HEK293 (cell line): ENCODE measurements at regions not wholly inside any gene's neighbourhood (a gene's known extent, or its start where the extent isn't known, plus 50 kb on each side); places are given as distances from the start of the nearest gene placed in this dataset.

Experiments used
- CTCF ChIA-PET: fragments of 350-600 bp; formaldehyde crosslinking; extraction: SDS; loops from one replicate; lab custom pipeline; 2021; ENCODE audit warnings: antibody characterized with exemption; lab: Yijun Ruan, JAX
- POLR2A ChIA-PET: fragments of 300-600 bp; formaldehyde crosslinking; extraction: SDS; loops from one replicate; lab custom pipeline; 2020; ENCODE audit warnings: antibody characterized with exemption, inconsistent platforms; lab: Yijun Ruan, JAX
- H3K27ac ChIP-seq: fragments of 200-500 bp; sonication (Bioruptor generic); 2 replicates; pipeline ENCODE4 v1.5.1; 2014; ENCODE audit warnings: low read depth, low read length, control low read depth, inconsistent platforms; ENCODE audit errors: extremely low read depth
- H3K36me3 ChIP-seq, 2 experiments: fragments of 200-500 bp in 1 of 2; sonication (Bioruptor generic) in 1 of 2; 1 replicate in 1 of 2; 2 replicates in 1 of 2; pipeline ENCODE4 v1.5.1; 2014 to 2017; ENCODE audit warnings: inconsistent platforms in 2 of 2, low read length in 2 of 2; ENCODE audit not compliant: control insufficient read depth in 2 of 2, insufficient read depth in 1 of 2
- H3K4me1 ChIP-seq: fragments of 200-500 bp; sonication (Bioruptor generic); 2 replicates; pipeline ENCODE4 v1.5.1; 2014; ENCODE audit warnings: mild to moderate bottlenecking, low read length, inconsistent platforms; ENCODE audit not compliant: control insufficient read depth, insufficient read depth
- H3K4me3 ChIP-seq: 2 replicates; pipeline ENCODE4 v1.5.1; 2011; ENCODE audit warnings: low read depth, mild to moderate bottlenecking, control low read depth, low read length, moderate library complexity
- H3K9me3 ChIP-seq: fragments of 200-500 bp; sonication (Bioruptor generic); 2 replicates; pipeline ENCODE4 v1.5.1; 2014; ENCODE audit warnings: low read depth, low read length, inconsistent platforms; ENCODE audit not compliant: control insufficient read depth, insufficient read depth
- FEZF1 ChIP-seq: fragments of 450-650 bp; formaldehyde crosslinking; IDR thresholded peaks from 2 replicates; pipeline ENCODE4 v1.5.1; 2016; ENCODE audit warnings: missing biosample characterization, missing genetic modification characterization
- HOXC10 ChIP-seq: sonication (generic); formaldehyde crosslinking; IDR thresholded peaks from 2 replicates; pipeline ENCODE4 v1.8.1; 2023; ENCODE audit warnings: mild to moderate bottlenecking, missing genetic modification reagents
- KLF1 ChIP-seq: fragments of 450-650 bp; formaldehyde crosslinking; IDR thresholded peaks from 2 replicates; pipeline ENCODE4 v1.5.1; 2016; ENCODE audit warnings: missing biosample characterization, missing genetic modification characterization
- KLF16 ChIP-seq: fragments of 450-650 bp; formaldehyde crosslinking; IDR thresholded peaks from 2 replicates; pipeline ENCODE4 v1.5.1; 2017; ENCODE audit warnings: missing biosample characterization, missing genetic modification characterization
- SETDB1 ChIP-seq: IDR thresholded peaks from one replicate; pipeline ENCODE4 v1.6.1; 2017; ENCODE audit warnings: mild to moderate bottlenecking, low read length, moderate library complexity, mixed read lengths; ENCODE audit not compliant: insufficient read length
- ZNF133 ChIP-seq: fragments of 450-650 bp; formaldehyde crosslinking; IDR thresholded peaks from 2 replicates; pipeline ENCODE4 v1.5.1; 2016; ENCODE audit warnings: missing biosample characterization, missing genetic modification characterization
- ZNF48 ChIP-seq: fragments of 450-650 bp; formaldehyde crosslinking; IDR thresholded peaks from 2 replicates; pipeline ENCODE4 v1.5.1; 2016; ENCODE audit warnings: missing biosample characterization, missing genetic modification characterization
- ZNF501 ChIP-seq: fragments of 450-650 bp; formaldehyde crosslinking; IDR thresholded peaks from 2 replicates; pipeline ENCODE4 v1.5.1; 2016; ENCODE audit warnings: missing biosample characterization, missing genetic modification characterization
- ZNF610 ChIP-seq: fragments of 450-650 bp; formaldehyde crosslinking; IDR thresholded peaks from 2 replicates; pipeline ENCODE4 v1.5.1; 2016; ENCODE audit warnings: missing biosample characterization, missing genetic modification characterization, borderline replicate concordance
- ZNF670 ChIP-seq: fragments of 450-650 bp; formaldehyde crosslinking; IDR thresholded peaks from 2 replicates; pipeline ENCODE4 v1.5.1; 2016; ENCODE audit warnings: missing biosample characterization, missing genetic modification characterization, low read depth
- TF ChIP-seq, protein P1 (sequence below): fragments of 450-650 bp; formaldehyde crosslinking; IDR thresholded peaks from 2 replicates; pipeline ENCODE4 v1.5.1; 2017; ENCODE audit warnings: missing biosample characterization, missing genetic modification characterization
- TF ChIP-seq, protein P2 (sequence below): fragments of 450-650 bp; formaldehyde crosslinking; conservative IDR thresholded peaks from 2 replicates; pipeline ENCODE4 v1.5.1; 2016; ENCODE audit warnings: low read depth, missing biosample characterization, missing genetic modification characterization
- TF ChIP-seq, protein P3 (sequence below): fragments of 450-650 bp; formaldehyde crosslinking; IDR thresholded peaks from 2 replicates; pipeline ENCODE4 v1.5.1; 2016; ENCODE audit warnings: missing biosample characterization, missing genetic modification characterization, borderline replicate concordance
- TF ChIP-seq, protein P4 (sequence below): fragments of 450-650 bp; formaldehyde crosslinking; IDR thresholded peaks from 2 replicates; pipeline ENCODE4 v1.5.1; 2016; ENCODE audit warnings: missing biosample characterization, missing genetic modification characterization, low read depth
- TF ChIP-seq, protein P5 (sequence below): sonication (generic); formaldehyde crosslinking; IDR thresholded peaks from 2 replicates; pipeline ENCODE4 v1.8.1; 2022; ENCODE audit warnings: mild to moderate bottlenecking, moderate library complexity, missing genetic modification reagents
- TF ChIP-seq, protein P6 (sequence below): fragments of 450-650 bp; formaldehyde crosslinking; IDR thresholded peaks from 2 replicates; pipeline ENCODE4 v1.5.1; 2016; ENCODE audit warnings: missing biosample characterization, missing genetic modification characterization

DNA sequence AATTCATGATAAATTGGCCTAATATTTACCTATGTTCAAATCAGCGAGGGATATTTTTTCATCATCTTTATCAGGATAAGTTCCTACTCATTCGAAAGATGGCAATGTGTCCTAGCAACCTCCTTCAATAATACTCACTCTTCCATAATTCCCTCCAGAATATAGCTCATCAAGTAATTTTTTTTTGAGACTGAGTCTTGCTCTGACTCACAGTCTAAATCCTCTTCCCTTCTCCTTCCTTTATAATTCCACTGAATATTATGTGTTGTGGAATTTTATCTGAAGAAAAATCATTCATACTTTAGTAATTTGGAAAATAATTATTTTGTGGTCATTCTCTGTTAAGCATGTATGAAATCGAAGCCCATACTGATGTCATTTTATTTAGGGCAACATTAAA, 663.8 kb downstream of the FLRT2 start:
- no peak for TF ChIP-seq KLF16 (tag by site-specific recombination)
- TF ChIP-seq ZNF133, result no peak
- TF ChIP-seq, protein P1, sequence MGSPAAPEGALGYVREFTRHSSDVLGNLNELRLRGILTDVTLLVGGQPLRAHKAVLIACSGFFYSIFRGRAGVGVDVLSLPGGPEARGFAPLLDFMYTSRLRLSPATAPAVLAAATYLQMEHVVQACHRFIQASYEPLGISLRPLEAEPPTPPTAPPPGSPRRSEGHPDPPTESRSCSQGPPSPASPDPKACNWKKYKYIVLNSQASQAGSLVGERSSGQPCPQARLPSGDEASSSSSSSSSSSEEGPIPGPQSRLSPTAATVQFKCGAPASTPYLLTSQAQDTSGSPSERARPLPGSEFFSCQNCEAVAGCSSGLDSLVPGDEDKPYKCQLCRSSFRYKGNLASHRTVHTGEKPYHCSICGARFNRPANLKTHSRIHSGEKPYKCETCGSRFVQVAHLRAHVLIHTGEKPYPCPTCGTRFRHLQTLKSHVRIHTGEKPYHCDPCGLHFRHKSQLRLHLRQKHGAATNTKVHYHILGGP (tag by site-specific recombination), result no peak
- TF ChIP-seq KLF1, result no peak
- ChIA-PET POLR2A (no interaction called here), CTCF (interaction anchor here (0.6 kb wide), 1 partner anchor 27 kb away, joined by 3 read pairs; no protein-coding TSS in a partner anchor)
- H3K36me3 ChIP-seq, result no peaks in the 10 kb centered on the region
- H3K9me3 ChIP-seq, result no peaks in the 10 kb centered on the region
- no peak overlapping the region for H3K27ac ChIP-seq
- no peaks in the 10 kb centered on the region for H3K4me1 ChIP-seq
- no peak overlapping the region for H3K4me3 ChIP-seq

DNA sequence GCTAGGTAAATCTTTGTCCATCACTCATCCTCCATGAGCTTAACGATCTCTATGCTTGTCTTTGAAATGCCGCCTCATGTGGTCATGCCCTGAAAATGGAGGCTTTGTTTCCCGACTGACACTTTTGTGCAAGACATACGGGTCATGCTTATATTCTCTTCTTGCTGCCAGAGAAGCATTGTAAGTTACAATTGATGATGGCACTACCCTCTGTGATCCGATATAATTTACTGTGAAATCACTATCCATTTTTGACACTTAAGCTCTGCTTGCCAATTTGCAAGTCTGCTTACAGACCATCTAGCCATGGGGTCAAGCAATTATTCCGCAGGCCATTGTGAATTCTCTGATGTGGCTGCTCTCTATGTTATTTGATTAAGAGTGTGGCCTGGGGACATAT, 650.0 kb downstream of the FLRT2 start:
- H3K36me3 ChIP-seq, result no peaks in the 10 kb centered on the region
- no peaks in the 10 kb centered on the region for H3K9me3 ChIP-seq
- no peaks in the 10 kb centered on the region for H3K4me1 ChIP-seq
- H3K27ac ChIP-seq, result no peak overlapping the region
- TF ChIP-seq ZNF501 (tag by site-specific recombination), result no peak
- no peak for TF ChIP-seq KLF1
- no peak for TF ChIP-seq ZNF48
- TF ChIP-seq, protein P2, sequence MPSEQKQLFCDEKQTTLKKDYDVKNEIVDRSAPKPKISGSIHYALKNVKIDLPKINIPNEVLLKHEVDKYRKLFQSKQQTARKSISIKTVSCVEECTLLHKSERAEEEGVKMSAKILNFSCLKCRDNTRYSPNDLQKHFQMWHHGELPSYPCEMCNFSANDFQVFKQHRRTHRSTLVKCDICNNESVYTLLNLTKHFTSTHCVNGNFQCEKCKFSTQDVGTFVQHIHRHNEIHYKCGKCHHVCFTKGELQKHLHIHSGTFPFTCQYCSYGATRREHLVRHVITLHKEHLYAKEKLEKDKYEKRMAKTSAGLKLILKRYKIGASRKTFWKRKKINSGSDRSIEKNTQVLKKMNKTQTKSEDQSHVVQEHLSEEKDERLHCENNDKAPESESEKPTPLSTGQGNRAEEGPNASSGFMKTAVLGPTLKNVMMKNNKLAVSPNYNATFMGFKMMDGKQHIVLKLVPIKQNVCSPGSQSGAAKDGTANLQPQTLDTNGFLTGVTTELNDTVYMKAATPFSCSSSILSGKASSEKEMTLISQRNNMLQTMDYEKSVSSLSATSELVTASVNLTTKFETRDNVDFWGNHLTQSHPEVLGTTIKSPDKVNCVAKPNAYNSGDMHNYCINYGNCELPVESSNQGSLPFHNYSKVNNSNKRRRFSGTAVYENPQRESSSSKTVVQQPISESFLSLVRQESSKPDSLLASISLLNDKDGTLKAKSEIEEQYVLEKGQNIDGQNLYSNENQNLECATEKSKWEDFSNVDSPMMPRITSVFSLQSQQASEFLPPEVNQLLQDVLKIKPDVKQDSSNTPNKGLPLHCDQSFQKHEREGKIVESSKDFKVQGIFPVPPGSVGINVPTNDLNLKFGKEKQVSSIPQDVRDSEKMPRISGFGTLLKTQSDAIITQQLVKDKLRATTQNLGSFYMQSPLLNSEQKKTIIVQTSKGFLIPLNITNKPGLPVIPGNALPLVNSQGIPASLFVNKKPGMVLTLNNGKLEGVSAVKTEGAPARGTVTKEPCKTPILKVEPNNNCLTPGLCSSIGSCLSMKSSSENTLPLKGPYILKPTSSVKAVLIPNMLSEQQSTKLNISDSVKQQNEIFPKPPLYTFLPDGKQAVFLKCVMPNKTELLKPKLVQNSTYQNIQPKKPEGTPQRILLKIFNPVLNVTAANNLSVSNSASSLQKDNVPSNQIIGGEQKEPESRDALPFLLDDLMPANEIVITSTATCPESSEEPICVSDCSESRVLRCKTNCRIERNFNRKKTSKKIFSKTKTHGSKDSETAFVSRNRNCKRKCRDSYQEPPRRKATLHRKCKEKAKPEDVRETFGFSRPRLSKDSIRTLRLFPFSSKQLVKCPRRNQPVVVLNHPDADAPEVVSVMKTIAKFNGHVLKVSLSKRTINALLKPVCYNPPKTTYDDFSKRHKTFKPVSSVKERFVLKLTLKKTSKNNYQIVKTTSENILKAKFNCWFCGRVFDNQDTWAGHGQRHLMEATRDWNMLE (tag by site-specific recombination), result no peak
- TF ChIP-seq, protein P3, sequence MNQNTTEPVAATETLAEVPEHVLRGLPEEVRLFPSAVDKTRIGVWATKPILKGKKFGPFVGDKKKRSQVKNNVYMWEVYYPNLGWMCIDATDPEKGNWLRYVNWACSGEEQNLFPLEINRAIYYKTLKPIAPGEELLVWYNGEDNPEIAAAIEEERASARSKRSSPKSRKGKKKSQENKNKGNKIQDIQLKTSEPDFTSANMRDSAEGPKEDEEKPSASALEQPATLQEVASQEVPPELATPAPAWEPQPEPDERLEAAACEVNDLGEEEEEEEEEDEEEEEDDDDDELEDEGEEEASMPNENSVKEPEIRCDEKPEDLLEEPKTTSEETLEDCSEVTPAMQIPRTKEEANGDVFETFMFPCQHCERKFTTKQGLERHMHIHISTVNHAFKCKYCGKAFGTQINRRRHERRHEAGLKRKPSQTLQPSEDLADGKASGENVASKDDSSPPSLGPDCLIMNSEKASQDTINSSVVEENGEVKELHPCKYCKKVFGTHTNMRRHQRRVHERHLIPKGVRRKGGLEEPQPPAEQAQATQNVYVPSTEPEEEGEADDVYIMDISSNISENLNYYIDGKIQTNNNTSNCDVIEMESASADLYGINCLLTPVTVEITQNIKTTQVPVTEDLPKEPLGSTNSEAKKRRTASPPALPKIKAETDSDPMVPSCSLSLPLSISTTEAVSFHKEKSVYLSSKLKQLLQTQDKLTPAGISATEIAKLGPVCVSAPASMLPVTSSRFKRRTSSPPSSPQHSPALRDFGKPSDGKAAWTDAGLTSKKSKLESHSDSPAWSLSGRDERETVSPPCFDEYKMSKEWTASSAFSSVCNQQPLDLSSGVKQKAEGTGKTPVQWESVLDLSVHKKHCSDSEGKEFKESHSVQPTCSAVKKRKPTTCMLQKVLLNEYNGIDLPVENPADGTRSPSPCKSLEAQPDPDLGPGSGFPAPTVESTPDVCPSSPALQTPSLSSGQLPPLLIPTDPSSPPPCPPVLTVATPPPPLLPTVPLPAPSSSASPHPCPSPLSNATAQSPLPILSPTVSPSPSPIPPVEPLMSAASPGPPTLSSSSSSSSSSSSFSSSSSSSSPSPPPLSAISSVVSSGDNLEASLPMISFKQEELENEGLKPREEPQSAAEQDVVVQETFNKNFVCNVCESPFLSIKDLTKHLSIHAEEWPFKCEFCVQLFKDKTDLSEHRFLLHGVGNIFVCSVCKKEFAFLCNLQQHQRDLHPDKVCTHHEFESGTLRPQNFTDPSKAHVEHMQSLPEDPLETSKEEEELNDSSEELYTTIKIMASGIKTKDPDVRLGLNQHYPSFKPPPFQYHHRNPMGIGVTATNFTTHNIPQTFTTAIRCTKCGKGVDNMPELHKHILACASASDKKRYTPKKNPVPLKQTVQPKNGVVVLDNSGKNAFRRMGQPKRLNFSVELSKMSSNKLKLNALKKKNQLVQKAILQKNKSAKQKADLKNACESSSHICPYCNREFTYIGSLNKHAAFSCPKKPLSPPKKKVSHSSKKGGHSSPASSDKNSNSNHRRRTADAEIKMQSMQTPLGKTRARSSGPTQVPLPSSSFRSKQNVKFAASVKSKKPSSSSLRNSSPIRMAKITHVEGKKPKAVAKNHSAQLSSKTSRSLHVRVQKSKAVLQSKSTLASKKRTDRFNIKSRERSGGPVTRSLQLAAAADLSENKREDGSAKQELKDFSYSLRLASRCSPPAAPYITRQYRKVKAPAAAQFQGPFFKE (tag by site-specific recombination), result no peak
- TF ChIP-seq, protein P4, sequence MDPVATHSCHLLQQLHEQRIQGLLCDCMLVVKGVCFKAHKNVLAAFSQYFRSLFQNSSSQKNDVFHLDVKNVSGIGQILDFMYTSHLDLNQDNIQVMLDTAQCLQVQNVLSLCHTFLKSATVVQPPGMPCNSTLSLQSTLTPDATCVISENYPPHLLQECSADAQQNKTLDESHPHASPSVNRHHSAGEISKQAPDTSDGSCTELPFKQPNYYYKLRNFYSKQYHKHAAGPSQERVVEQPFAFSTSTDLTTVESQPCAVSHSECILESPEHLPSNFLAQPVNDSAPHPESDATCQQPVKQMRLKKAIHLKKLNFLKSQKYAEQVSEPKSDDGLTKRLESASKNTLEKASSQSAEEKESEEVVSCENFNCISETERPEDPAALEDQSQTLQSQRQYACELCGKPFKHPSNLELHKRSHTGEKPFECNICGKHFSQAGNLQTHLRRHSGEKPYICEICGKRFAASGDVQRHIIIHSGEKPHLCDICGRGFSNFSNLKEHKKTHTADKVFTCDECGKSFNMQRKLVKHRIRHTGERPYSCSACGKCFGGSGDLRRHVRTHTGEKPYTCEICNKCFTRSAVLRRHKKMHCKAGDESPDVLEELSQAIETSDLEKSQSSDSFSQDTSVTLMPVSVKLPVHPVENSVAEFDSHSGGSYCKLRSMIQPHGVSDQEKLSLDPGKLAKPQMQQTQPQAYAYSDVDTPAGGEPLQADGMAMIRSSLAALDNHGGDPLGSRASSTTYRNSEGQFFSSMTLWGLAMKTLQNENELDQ (tag by site-specific recombination), result no peak
- no peak for TF ChIP-seq ZNF670 (tag by site-specific recombination)
- no peak for TF ChIP-seq ZNF610
- TF ChIP-seq, protein P5, sequence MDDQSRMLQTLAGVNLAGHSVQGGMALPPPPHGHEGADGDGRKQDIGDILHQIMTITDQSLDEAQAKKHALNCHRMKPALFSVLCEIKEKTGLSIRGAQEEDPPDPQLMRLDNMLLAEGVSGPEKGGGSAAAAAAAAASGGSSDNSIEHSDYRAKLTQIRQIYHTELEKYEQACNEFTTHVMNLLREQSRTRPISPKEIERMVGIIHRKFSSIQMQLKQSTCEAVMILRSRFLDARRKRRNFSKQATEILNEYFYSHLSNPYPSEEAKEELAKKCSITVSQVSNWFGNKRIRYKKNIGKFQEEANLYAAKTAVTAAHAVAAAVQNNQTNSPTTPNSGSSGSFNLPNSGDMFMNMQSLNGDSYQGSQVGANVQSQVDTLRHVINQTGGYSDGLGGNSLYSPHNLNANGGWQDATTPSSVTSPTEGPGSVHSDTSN (CRISPR knock-in tag), result no peak
- TF ChIP-seq FEZF1, result no peak
- TF ChIP-seq HOXC10 (CRISPR knock-in tag), result no peak
- no peak for TF ChIP-seq SETDB1
- TF ChIP-seq, protein P6, sequence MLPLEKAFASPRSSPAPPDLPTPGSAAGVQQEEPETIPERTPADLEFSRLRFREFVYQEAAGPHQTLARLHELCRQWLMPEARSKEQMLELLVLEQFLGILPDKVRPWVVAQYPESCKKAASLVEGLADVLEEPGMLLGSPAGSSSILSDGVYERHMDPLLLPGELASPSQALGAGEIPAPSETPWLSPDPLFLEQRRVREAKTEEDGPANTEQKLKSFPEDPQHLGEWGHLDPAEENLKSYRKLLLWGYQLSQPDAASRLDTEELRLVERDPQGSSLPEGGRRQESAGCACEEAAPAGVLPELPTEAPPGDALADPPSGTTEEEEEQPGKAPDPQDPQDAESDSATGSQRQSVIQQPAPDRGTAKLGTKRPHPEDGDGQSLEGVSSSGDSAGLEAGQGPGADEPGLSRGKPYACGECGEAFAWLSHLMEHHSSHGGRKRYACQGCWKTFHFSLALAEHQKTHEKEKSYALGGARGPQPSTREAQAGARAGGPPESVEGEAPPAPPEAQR (tag by site-specific recombination), result no peak
- POLR2A ChIA-PET, result no interaction called here
- no peak overlapping the region for H3K4me3 ChIP-seq
- CTCF ChIA-PET, result interaction anchor here (0.6 kb wide), 1 partner anchor 11 kb away, joined by 3 read pairs; no protein-coding TSS in a partner anchor
